Fibroblast of lung (primary cell): ENCODE measurements at regions not wholly inside any gene's neighbourhood (a gene's known extent, or its start where the extent isn't known, plus 50 kb on each side); places are given as distances from the start of the nearest gene placed in this dataset.

Source experiments
- EZH2 ChIP-seq: IDR thresholded peaks from 2 replicates; pipeline ENCODE4 v1.5.1; 2012; ENCODE audit warnings: low read length, control low read depth, mild to moderate bottlenecking; ENCODE audit errors: missing control alignments
- TF ChIP-seq, protein P1 (sequence below), 2 donors: IDR thresholded peaks in 1 of 2; conservative IDR thresholded peaks in 1 of 2; 1 replicate in 1 of 2; 2 replicates in 1 of 2; pipeline ENCODE4 v1.5.1; 2011 to 2012; ENCODE audit warnings: low read length in 2 of 2, control low read depth in 1 of 2, inconsistent platforms in 1 of 2, low read depth in 1 of 2, mild to moderate bottlenecking in 1 of 2

DNA sequence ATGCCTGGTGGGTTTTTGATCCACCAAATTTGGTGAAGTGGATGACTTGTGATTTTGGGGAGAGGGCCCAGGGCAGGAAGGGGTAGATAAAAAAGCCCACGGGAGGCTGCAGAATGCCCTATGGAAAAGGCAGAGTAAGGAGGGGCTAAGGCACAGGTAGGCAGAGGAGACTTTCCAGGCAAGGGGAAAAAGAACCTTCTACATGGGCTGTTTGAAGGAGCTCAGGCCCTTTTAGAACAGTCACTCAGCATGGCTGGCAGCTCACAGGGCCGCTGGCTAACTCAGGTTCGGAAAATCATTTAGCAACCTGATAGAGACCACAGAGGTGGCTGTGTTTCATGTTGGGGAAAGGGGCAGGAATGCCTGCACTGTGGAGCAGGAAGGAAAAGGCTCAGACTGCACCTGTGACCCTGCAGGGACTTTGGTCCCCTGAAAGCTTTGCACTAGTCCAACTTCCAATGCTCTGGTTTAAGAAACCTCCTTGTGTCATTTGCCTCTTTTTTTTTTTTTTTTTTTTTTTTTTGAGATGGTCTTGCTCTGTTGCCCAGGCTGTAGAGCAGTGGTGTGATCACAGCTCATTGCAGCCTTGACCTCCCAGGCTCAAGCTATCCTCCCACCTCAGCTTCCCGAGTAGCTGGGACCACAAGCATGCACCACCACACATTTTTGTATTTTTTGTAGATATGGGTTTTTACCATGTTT lies 58.5 kb upstream of the ENAH start:
- TF ChIP-seq, protein P1, sequence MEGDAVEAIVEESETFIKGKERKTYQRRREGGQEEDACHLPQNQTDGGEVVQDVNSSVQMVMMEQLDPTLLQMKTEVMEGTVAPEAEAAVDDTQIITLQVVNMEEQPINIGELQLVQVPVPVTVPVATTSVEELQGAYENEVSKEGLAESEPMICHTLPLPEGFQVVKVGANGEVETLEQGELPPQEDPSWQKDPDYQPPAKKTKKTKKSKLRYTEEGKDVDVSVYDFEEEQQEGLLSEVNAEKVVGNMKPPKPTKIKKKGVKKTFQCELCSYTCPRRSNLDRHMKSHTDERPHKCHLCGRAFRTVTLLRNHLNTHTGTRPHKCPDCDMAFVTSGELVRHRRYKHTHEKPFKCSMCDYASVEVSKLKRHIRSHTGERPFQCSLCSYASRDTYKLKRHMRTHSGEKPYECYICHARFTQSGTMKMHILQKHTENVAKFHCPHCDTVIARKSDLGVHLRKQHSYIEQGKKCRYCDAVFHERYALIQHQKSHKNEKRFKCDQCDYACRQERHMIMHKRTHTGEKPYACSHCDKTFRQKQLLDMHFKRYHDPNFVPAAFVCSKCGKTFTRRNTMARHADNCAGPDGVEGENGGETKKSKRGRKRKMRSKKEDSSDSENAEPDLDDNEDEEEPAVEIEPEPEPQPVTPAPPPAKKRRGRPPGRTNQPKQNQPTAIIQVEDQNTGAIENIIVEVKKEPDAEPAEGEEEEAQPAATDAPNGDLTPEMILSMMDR (conservative IDR thresholded peaks at IDR 0.05 in 1 of 2, IDR thresholded peaks at IDR 0.05 in 1 of 2; ENCODE audit: low read depth in 1 of 2, low read length in 2 of 2): no peak
- TF ChIP-seq EZH2: no peak
